ENCODE measurements at regions not wholly inside any gene's neighbourhood (a gene's known extent, or its start where the extent isn't known, plus 50 kb on each side); places are given as distances from the start of the nearest gene placed in this dataset.
A peak's percentile ranks its signal among the peaks of the same experiment; 100 is the strongest.
"Not testable (repeated sequence)": the region's sequence is repeated elsewhere in the genome, so short reads cannot be mapped to it uniquely, and the experiment has no call there.

- H3K9me3 ChIP-seq; H3K36me3 ChIP-seq; ATAC-seq; DNase-seq; H3K27me3 ChIP-seq; H3K27ac ChIP-seq; intact Hi-C loops (cut with DNase I); H3K4me1 ChIP-seq; H3K4me3 ChIP-seq: not testable (repeated sequence)
- 90 to 96% (median 95%) methylated on average over 1 to 3 of the region's 3 CpGs for WGBS, 4 donors
Observed at GRCh38 chr1:144516172-144516571, 54.7 kb upstream of the NBPF15 start.

- ATAC-seq; intact Hi-C loops (cut with DNase I); H3K9me3 ChIP-seq; H3K27ac ChIP-seq; H3K36me3 ChIP-seq; H3K4me3 ChIP-seq; H3K4me1 ChIP-seq; H3K27me3 ChIP-seq; DNase-seq: not testable (repeated sequence)
- WGBS, 4 donors: 89 to 96% (median 90%) methylated on average over 2 of the region's 2 CpGs
Observed at GRCh38 chr1:144516906-144517305, 55.4 kb upstream of the NBPF15 start.

- H3K4me1 ChIP-seq; H3K27me3 ChIP-seq; H3K36me3 ChIP-seq; H3K9me3 ChIP-seq; H3K4me3 ChIP-seq; intact Hi-C loops (cut with DNase I); DNase-seq; ATAC-seq; H3K27ac ChIP-seq: not testable (repeated sequence)
- 73 to 86% (median 79%) methylated on average over 5 to 8 of the region's 9 CpGs for WGBS, 4 donors
Observed at GRCh38 chr1:144518439-144518838, 57.0 kb upstream of the NBPF15 start.

GRCh38 chr1:144519528-144520189, 58.2 kb upstream of the NBPF15 start:
- DNase-seq: not testable (repeated sequence)
- 25 to 37% (median 31%) methylated on average over 7 to 10 of the region's 12 CpGs for WGBS, 4 donors

GRCh38 chr1:144523661-144524407, 62.4 kb upstream of the NBPF15 start:
- peak in 3 of 5 donors; percentile 17 to 44 (median 27) for DNase-seq
- peak overlapping the region in 1 of 12 donors; percentile 27 for H3K4me3 ChIP-seq

More at GRCh38 chr1:144519528-144520189, 58.2 kb upstream of the NBPF15 start:
- H3K9me3 ChIP-seq; intact Hi-C loops (cut with DNase I); ATAC-seq; H3K27me3 ChIP-seq; H3K36me3 ChIP-seq; H3K4me3 ChIP-seq; H3K4me1 ChIP-seq; H3K27ac ChIP-seq: not testable (repeated sequence)

GRCh38 chr1:144532156-144532607, 60.5 kb upstream of the PPIAL4F start:
- peak in 2 of 4 donors; percentile 46 to 58 for ATAC-seq
- H3K4me1 ChIP-seq; DNase-seq; H3K9me3 ChIP-seq; H3K27me3 ChIP-seq; H3K4me3 ChIP-seq; H3K36me3 ChIP-seq; H3K27ac ChIP-seq; intact Hi-C loops (cut with DNase I): not testable (repeated sequence)
- TF ChIP-seq CTCF (IDR thresholded peaks at IDR 0.05): peak in 11 of 12 donors; percentile 24 to 52 (median 42)
- 23 to 44% (median 30%) methylated on average over 6 to 9 of the region's 9 CpGs for WGBS, 4 donors

More at GRCh38 chr1:144523661-144524407, 62.4 kb upstream of the NBPF15 start:
- H3K4me1 ChIP-seq; H3K36me3 ChIP-seq; H3K27me3 ChIP-seq; intact Hi-C loops (cut with DNase I); H3K9me3 ChIP-seq: not testable (repeated sequence)
- ATAC-seq: peak in 3 of 4 donors; percentile 53 to 71 (median 69)
- peak overlapping the region in 1 of 12 donors; percentile 38 for H3K27ac ChIP-seq
- WGBS, 4 donors: 8 to 10% (median 9%) methylated on average over 6 to 31 of the region's 33 CpGs

- WGBS, 4 donors: 61 to 70% (median 65%) methylated on average over 3 of the region's 3 CpGs
- H3K4me3 ChIP-seq; H3K4me1 ChIP-seq; H3K27me3 ChIP-seq; DNase-seq; intact Hi-C loops (cut with DNase I); ATAC-seq; H3K27ac ChIP-seq; H3K9me3 ChIP-seq; H3K36me3 ChIP-seq: not testable (repeated sequence)
Observed at GRCh38 chr1:144533480-144533879, 59.2 kb upstream of the PPIAL4F start.

GRCh38 chr1:144534286-144534685, 58.4 kb upstream of the PPIAL4F start:
- ATAC-seq; H3K4me3 ChIP-seq; DNase-seq; H3K27ac ChIP-seq; intact Hi-C loops (cut with DNase I); H3K9me3 ChIP-seq; H3K36me3 ChIP-seq; H3K27me3 ChIP-seq; H3K4me1 ChIP-seq: not testable (repeated sequence)
- WGBS, 4 donors: 59 to 76% (median 70%) methylated on average over 1 of the region's 1 CpG

GRCh38 chr1:144536677-144537076, 56.0 kb upstream of the PPIAL4F start:
- not testable (repeated sequence) for H3K9me3 ChIP-seq

GRCh38 chr1:144537234-144537633, 55.5 kb upstream of the PPIAL4F start:
- H3K9me3 ChIP-seq; ATAC-seq; H3K36me3 ChIP-seq; H3K27ac ChIP-seq; H3K27me3 ChIP-seq; H3K4me3 ChIP-seq; intact Hi-C loops (cut with DNase I); H3K4me1 ChIP-seq; DNase-seq: not testable (repeated sequence)
- 78 to 92% (median 87%) methylated on average over 1 to 5 of the region's 5 CpGs for WGBS, 4 donors

More at GRCh38 chr1:144536677-144537076, 56.0 kb upstream of the PPIAL4F start:
- DNase-seq; H3K4me3 ChIP-seq; H3K4me1 ChIP-seq; intact Hi-C loops (cut with DNase I); H3K36me3 ChIP-seq; H3K27ac ChIP-seq; ATAC-seq: not testable (repeated sequence)
- 84 to 100% (median 89%) methylated on average over 1 of the region's 1 CpG for WGBS, 4 donors
- H3K27me3 ChIP-seq: peaks cover 0 to 10% (median 0%) of the 10 kb centered on the region in 9 donors

All from heart left ventricle (tissue), 16 donors.